Pulmonary artery endothelial cell (primary cell): ENCODE measurements at regions not wholly inside any gene's neighbourhood (a gene's known extent, or its start where the extent isn't known, plus 50 kb on each side); places are given as distances from the start of the nearest gene placed in this dataset.

ENCODE experiments used
- DNase-seq: peaks from one replicate; pipeline ENCODE4 v3.0.0-alpha.2; 2011; ENCODE audit warnings: low read depth, low spot score

GRCh38 chr2:234341306-234341985, 155.4 kb downstream of the ARL4C start:
- DNase-seq, result no peak

- no peak for DNase-seq
These were observed 157.4 kb downstream of the ARL4C start for GRCh38 chr2:234339501-234339900.

GRCh38 chr2:234339011-234339410, 157.9 kb downstream of the ARL4C start:
- DNase-seq, result no peak

- DNase-seq, result peak; percentile 10
These were observed 161.1 kb downstream of the ARL4C start for GRCh38 chr2:234335661-234336228.

- DNase-seq, result no peak
These were observed 162.1 kb downstream of the ARL4C start for GRCh38 chr2:234334756-234335155.

GRCh38 chr2:234334151-234334550, 162.7 kb downstream of the ARL4C start:
- DNase-seq, result no peak

GRCh38 chr2:234333168-234334130, 163.4 kb downstream of the ARL4C start:
- no peak for DNase-seq

GRCh38 chr2:234331966-234332365, 164.9 kb downstream of the ARL4C start:
- no peak for DNase-seq

GRCh38 chr2:234331566-234331965, 165.3 kb downstream of the ARL4C start:
- DNase-seq, result no peak

- DNase-seq, result no peak
These were observed 166.0 kb downstream of the ARL4C start for GRCh38 chr2:234330902-234331301.

- DNase-seq, result no peak
These were observed 167.5 kb downstream of the ARL4C start for GRCh38 chr2:234329202-234329960.

GRCh38 chr2:234328444-234328990, 168.4 kb downstream of the ARL4C start:
- no peak for DNase-seq

GRCh38 chr2:234326694-234327093, 170.2 kb downstream of the ARL4C start:
- no peak for DNase-seq

GRCh38 chr2:234324116-234324515, 172.8 kb downstream of the ARL4C start:
- no peak for DNase-seq

- no peak for DNase-seq
These were observed 174.0 kb downstream of the ARL4C start for GRCh38 chr2:234322766-234323465.

GRCh38 chr2:234320066-234320465, 176.8 kb downstream of the ARL4C start:
- no peak for DNase-seq

GRCh38 chr2:234318361-234318760, 178.5 kb downstream of the ARL4C start:
- DNase-seq, result no peak

- no peak for DNase-seq
These were observed 183.3 kb downstream of the ARL4C start for GRCh38 chr2:234313558-234313957.

- DNase-seq, result no peak
These were observed 186.7 kb downstream of the ARL4C start for GRCh38 chr2:234310166-234310565.

- DNase-seq, result no peak
These were observed 187.4 kb downstream of the ARL4C start for GRCh38 chr2:234309431-234309830.

GRCh38 chr2:234308813-234309195, 188.1 kb downstream of the ARL4C start:
- no peak for DNase-seq
